HG03159 (cell line): ENCODE measurements at regions not wholly inside any gene's neighbourhood (a gene's known extent, or its start where the extent isn't known, plus 50 kb on each side); places are given as distances from the start of the nearest gene placed in this dataset.

Experiments used
- ATAC-seq: cut with Tn5 transposase; IDR thresholded peaks from one replicate; pipeline ENCODE4 v1.9.1; 2021; ENCODE audit warnings: mild to moderate bottlenecking, moderate library complexity; ENCODE audit not compliant: unreplicated experiment

GRCh38 chr9:1201262-1201661 lies 151.1 kb downstream of the DMRT2 start:
- no peak for ATAC-seq

GRCh38 chr9:1201901-1202300 lies 151.7 kb downstream of the DMRT2 start:
- ATAC-seq, result no peak

DNA sequence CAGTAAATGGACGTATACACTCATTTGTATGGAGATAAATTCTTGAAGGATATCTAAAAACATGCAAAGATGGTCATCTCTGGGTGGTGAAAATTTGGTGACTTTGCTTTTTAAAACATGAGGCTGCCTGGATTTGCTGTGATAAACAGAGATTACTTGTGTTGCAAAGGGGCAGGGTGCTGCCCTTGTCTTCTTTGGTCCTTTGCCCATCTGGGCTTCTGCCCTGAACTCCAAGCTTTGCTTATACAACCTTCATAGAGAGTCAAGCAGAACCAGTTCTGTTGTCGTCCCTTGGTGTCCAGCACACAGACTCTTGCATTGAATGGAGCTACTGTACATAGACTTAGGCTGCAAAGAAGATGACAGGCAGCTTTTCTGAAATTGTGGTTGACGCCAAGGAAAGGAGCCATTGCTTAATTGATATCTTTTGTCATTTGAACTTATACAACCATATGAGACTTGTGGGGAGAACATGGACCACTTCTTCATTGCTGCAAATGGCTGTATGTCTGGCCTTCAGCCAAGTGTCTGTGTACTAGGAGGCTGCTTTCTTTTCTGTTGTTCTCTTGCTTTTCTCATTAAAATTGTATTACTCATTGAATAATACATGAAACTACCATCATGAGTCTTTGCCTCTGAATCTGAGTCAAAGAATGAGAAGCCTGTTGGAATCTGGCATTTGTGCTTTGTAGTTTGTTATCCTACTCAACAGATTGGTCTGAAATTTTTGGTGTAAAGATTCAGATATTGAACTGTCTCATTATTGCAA lies 152.5 kb downstream of the DMRT2 start:
- no peak for ATAC-seq

DNA sequence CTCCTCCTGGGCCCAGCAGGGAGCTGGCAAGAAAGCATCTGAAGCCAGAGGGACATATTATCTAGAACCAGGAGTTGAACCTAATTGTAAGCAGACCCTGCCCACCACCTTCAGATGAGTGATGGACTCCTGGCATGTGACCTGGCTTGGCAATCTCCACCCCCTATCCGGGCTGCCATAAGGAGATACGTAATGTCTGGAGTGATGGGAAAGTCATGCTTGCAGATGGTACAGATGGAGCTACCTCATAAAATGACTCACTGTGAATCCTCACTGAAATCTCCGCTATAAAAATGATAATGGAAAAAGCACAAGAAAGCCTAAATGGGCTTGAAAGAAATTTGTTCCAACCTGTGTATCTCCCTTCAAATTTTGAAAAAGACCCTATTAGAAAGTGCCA lies 157.5 kb downstream of the DMRT2 start:
- ATAC-seq, result no peak

DNA sequence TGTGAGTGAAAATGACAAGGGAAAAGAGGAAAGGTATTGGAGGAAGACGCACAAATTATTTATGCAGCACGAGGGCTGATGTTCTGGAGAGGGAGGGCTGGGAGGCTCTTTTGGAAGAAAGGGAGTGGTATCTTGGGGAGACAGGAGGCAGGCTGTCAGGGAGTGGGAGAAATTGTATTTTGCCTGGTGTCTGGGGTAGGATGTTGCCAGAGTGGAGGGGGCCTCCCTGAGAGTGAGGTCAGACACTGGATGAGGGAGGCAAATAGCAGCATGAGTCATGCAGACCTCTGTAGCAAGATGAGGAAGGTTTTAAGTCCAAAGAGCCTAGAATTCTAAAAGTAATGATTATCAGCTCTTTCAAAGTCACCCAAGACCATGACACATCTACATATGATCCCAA lies 158.0 kb downstream of the DMRT2 start:
- ATAC-seq, result no peak

- ATAC-seq, result no peak
Observed at GRCh38 chr9:1210954-1211353, 160.8 kb downstream of the DMRT2 start.

DNA sequence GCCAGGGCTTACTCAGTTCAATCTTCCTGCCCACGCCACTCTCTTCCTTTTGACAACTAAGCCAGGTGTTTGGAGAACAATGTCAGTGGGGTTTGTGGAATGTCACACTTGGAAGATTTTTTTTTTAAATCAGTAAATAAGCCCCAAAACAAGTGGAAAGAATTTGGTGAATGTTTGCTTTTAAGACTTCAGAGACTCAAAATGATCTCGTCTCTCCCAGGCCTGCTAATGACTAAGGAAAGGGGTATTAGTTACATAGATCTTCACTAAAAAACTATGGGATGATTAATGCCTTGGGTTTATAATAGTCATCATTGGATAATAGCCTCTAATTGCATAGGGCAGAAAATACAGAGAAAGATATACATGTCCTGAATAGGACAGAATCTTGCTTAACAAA lies 166.4 kb downstream of the DMRT2 start:
- no peak for ATAC-seq

- no peak for ATAC-seq
Observed at GRCh38 chr9:1217076-1217475, 166.9 kb downstream of the DMRT2 start.

DNA sequence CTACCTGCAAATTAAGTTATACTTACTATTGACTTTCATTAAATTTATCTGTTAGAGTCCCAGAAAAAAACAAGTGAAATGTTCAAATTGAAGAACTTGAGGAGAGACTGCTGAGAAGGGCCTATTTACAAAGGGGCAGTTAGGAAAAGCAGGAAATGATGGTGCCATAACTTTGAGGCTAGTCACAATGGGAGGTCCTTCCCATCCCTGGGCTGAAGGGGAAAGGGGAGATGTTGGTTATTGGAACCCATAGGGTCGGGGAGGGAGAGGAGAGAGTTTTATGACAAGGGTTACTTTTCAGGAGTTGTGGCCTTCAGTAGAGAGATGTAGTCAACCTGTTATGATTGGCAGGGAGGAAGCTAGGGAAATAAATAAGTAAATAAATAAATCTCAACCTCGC lies 169.1 kb downstream of the DMRT2 start:
- ATAC-seq, result no peak

DNA sequence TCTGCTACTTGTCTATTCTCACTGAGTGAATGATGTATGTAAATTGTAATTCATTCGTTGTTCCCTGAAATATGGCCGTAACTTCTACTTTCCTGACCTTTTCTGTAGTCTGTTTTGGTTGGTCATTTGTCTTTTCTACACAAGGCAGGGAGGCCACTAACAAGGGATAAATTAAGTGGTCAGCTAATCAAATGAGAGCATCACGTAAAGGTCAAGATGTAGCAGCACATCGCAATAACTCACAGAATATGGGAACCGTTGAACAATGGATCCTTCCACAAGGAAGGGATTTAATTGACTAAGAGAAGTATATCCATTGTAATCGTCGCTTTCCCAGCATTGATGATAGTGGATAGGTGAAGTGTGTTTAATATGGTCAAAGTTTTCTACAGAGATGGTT lies 171.1 kb downstream of the DMRT2 start:
- ATAC-seq, result no peak

DNA sequence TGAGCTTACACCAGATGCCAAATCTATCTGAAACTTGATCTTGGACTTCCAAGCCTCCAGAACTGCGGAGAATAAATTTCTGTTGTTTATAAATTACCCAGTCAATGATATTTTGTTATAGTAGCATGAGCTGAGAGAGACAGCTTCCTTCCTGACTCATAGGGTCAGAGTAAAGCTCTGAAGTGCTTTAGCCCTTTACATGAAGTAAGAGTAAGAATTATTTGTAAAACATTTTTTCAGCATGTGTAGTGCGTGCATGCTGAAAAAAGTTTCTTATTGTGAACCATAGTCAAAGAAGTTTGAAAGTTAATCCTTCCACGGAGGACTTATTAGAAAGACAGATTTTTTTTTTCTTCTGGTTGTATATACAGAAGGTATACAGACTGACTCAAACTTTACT lies 172.4 kb downstream of the DMRT2 start:
- ATAC-seq, result no peak

GRCh38 chr9:1231998-1232919 lies 182.1 kb downstream of the DMRT2 start:
- peak; percentile 57 for ATAC-seq

- no peak for ATAC-seq
Observed at GRCh38 chr9:1233568-1233967, 183.4 kb downstream of the DMRT2 start.

- no peak for ATAC-seq
Observed at GRCh38 chr9:1235650-1236049, 185.5 kb downstream of the DMRT2 start.

GRCh38 chr9:1236061-1236460 lies 185.9 kb downstream of the DMRT2 start:
- no peak for ATAC-seq

DNA sequence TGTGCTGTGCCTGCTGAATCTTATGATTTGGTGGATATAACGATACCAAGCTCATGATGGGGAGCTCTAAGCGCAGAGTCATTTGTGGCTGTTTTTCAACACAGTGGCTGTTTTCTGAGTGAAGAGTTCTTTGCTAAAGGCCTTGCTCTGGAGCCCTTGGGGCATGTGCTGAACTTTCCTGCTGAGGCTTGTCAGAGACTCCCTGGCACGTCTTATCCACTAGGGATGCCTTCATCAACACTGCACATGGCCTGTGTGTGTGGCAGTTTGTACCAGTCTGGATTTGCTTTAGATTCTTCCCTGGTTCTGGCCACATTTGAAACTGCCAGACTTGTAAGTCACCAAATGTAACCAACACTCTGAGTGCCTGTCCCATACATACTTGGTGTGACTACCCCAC lies 188.2 kb downstream of the DMRT2 start:
- ATAC-seq, result no peak

GRCh38 chr9:1248743-1249142 lies 198.6 kb downstream of the DMRT2 start:
- ATAC-seq, result no peak

- ATAC-seq, result no peak
Observed at GRCh38 chr9:1253064-1253979, 203.2 kb downstream of the DMRT2 start.

DNA sequence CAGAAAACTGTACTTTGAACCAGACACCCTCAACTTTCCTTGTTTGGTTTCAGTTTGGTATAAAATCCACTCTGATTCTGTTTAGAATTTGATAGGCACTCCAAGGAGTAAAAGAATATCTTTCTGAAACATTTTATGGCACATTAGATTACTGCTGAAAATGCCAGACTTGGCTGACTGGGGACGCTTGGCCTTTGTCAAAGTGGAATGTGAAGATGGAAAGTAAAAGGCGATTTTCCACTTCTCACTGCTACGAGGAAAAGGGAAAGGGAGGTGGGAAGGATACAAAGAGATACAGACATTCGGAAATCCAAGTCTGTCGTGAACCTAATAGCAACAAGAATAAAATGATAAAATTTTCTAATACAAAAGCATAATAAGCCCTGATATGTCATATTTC lies 203.9 kb downstream of the DMRT2 start:
- no peak for ATAC-seq

- ATAC-seq, result no peak
Observed at GRCh38 chr9:1256178-1256577, 206.0 kb downstream of the DMRT2 start.

DNA sequence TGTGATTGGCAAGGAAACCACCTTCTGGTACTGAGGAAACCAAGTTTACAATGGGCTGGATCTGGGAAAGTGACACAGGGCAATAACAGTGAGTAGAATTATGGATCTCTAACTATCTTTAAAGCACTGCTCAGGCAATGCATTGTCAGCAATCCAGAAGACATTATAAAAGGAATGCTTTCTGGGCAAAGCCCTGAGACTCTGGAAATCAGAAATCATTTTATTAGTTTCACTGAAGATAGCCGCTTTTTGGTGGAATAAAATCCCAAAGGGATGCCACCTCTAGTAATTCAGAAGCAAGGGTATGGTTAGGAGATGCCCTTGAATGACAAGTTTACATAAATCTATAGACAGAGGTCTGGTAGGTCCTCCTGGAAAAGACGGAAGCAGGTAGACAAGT lies 211.1 kb downstream of the DMRT2 start:
- ATAC-seq, result no peak
